NCI-H748 (cell line): ENCODE measurements at regions not wholly inside any gene's neighbourhood (a gene's known extent, or its start where the extent isn't known, plus 50 kb on each side); places are given as distances from the start of the nearest gene placed in this dataset.

Source experiments
- DNase-seq: peaks from one replicate; lab custom pipeline; 2025; ENCODE audit not compliant: unreplicated experiment; lab: John Stamatoyannopoulos, UW

GRCh38 chr14:104355101-104356019 is 217.0 kb downstream of the KIF26A start:
- DNase-seq, result no peak

- no peak for DNase-seq
Observed at GRCh38 chr14:104356020-104356737, 217.8 kb downstream of the KIF26A start.

- DNase-seq, result no peak
Observed at GRCh38 chr14:104356738-104357688, 218.6 kb downstream of the KIF26A start.

- no peak for DNase-seq
Observed at GRCh38 chr14:104357689-104358527, 219.5 kb downstream of the KIF26A start.

- no peak for DNase-seq
Observed at GRCh38 chr14:104358528-104359300, 220.3 kb downstream of the KIF26A start.

- no peak for DNase-seq
Observed at GRCh38 chr14:104359301-104359968, 220.1 kb upstream of the C14orf180 start.

GRCh38 chr14:104359969-104360442 is 219.6 kb upstream of the C14orf180 start:
- no peak for DNase-seq

GRCh38 chr14:104360501-104360900 is 219.1 kb upstream of the C14orf180 start:
- no peak for DNase-seq

GRCh38 chr14:104361101-104361591 is 218.4 kb upstream of the C14orf180 start:
- DNase-seq, result no peak

- DNase-seq, result no peak
Observed at GRCh38 chr14:104361921-104362681, 217.5 kb upstream of the C14orf180 start.

- DNase-seq, result no peak
Observed at GRCh38 chr14:104362761-104363605, 216.6 kb upstream of the C14orf180 start.

- no peak for DNase-seq
Observed at GRCh38 chr14:104363891-104364760, 215.4 kb upstream of the C14orf180 start.

- DNase-seq, result no peak
Observed at GRCh38 chr14:104364830-104365229, 214.7 kb upstream of the C14orf180 start.

GRCh38 chr14:104366931-104367865 is 212.4 kb upstream of the C14orf180 start:
- no peak for DNase-seq
